Endothelial cell of umbilical vein (primary cell): ENCODE measurements at regions not wholly inside any gene's neighbourhood (a gene's known extent, or its start where the extent isn't known, plus 50 kb on each side); places are given as distances from the start of the nearest gene placed in this dataset.
"Not testable (repeated sequence)": the region's sequence is repeated elsewhere in the genome, so short reads cannot be mapped to it uniquely, and the experiment has no call there.

Experiments
- EZH2 ChIP-seq: IDR thresholded peaks from 2 replicates; pipeline ENCODE4 v1.6.1; 2012; ENCODE audit warnings: borderline replicate concordance, low read depth, mild to moderate bottlenecking, moderate library complexity, low read length, inconsistent platforms; ENCODE audit not compliant: severe bottlenecking
- FOS ChIP-seq: IDR thresholded peaks from 2 replicates; pipeline ENCODE4 v1.6.1; 2011; ENCODE audit warnings: mild to moderate bottlenecking, low read length, moderate library complexity, borderline replicate concordance; ENCODE audit not compliant: insufficient read depth
- GATA2 ChIP-seq: IDR thresholded peaks from 2 replicates; pipeline ENCODE4 v1.7.0; 2011; ENCODE audit warnings: low read depth, mild to moderate bottlenecking, moderate library complexity, mixed read lengths, low read length; ENCODE audit not compliant: insufficient read length, insufficient read depth
- JUN ChIP-seq: IDR thresholded peaks from 2 replicates; pipeline ENCODE4 v1.6.1; 2011; ENCODE audit warnings: borderline replicate concordance, low read depth; ENCODE audit not compliant: insufficient read length, insufficient read depth
- POLR2A ChIP-seq: IDR thresholded peaks from 2 replicates; pipeline ENCODE4 v1.6.1; 2012; ENCODE audit warnings: low read depth, mild to moderate bottlenecking, control low read depth, low read length
- POLR2AphosphoS5 ChIP-seq: IDR thresholded peaks from 2 replicates; pipeline ENCODE4 v1.6.1; 2012; ENCODE audit warnings: low read depth, mild to moderate bottlenecking, control low read depth, low read length, moderate library complexity; ENCODE audit not compliant: insufficient read depth
- TF ChIP-seq, protein P1 (sequence below), 2 donors: IDR thresholded peaks; 1 replicate in 1 of 2; 2 replicates in 1 of 2; pipeline ENCODE4 v1.5.1; 2011; ENCODE audit warnings: low read length in 2 of 2, mild to moderate bottlenecking in 2 of 2, moderate library complexity in 2 of 2, control low read depth in 1 of 2, inconsistent platforms in 1 of 2, low read depth in 1 of 2; ENCODE audit not compliant: insufficient read depth in 1 of 2; ENCODE audit errors: extremely low read depth in 1 of 2

DNA sequence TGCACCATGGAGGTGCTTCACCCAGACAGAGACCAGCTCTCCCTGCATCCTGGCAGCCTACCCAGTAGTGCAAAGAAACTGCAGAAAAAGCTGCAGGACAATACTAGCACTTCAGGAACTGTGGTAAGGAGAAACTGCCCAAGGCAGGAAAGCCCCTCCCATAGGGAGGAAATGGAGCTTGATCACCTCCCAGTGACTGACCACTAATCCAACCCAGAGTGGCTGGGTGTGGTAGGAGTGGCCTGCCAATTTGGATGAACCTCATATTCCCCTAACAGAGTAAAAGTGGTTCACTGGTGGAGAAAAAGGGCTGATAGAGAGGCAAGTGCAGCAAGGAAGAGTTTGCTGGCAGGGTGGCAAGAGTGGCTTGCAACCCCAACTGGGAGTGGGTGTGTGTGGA, 125.7 kb upstream of the HSFY1 start:
- TF ChIP-seq, protein P1, sequence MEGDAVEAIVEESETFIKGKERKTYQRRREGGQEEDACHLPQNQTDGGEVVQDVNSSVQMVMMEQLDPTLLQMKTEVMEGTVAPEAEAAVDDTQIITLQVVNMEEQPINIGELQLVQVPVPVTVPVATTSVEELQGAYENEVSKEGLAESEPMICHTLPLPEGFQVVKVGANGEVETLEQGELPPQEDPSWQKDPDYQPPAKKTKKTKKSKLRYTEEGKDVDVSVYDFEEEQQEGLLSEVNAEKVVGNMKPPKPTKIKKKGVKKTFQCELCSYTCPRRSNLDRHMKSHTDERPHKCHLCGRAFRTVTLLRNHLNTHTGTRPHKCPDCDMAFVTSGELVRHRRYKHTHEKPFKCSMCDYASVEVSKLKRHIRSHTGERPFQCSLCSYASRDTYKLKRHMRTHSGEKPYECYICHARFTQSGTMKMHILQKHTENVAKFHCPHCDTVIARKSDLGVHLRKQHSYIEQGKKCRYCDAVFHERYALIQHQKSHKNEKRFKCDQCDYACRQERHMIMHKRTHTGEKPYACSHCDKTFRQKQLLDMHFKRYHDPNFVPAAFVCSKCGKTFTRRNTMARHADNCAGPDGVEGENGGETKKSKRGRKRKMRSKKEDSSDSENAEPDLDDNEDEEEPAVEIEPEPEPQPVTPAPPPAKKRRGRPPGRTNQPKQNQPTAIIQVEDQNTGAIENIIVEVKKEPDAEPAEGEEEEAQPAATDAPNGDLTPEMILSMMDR (IDR thresholded peaks at IDR 0.05; ENCODE audit: extremely low read depth in 1 of 2, insufficient read depth in 1 of 2, low read depth in 1 of 2, low read length in 2 of 2): not testable (repeated sequence)
- not testable (repeated sequence) for TF ChIP-seq EZH2, POLR2AphosphoS5, POLR2A, FOS, GATA2, JUN
